HG02870 (cell line): ENCODE measurements at regions not wholly inside any gene's neighbourhood (a gene's known extent, or its start where the extent isn't known, plus 50 kb on each side); places are given as distances from the start of the nearest gene placed in this dataset.

Source experiments
- ATAC-seq: cut with Tn5 transposase; IDR thresholded peaks from one replicate; pipeline ENCODE4 v1.9.1; 2021; ENCODE audit warnings: mild to moderate bottlenecking, moderate library complexity; ENCODE audit not compliant: unreplicated experiment

GRCh38 chr10:29395409-29395808 lies 106.5 kb downstream of the LYZL1 start:
- no peak for ATAC-seq

DNA sequence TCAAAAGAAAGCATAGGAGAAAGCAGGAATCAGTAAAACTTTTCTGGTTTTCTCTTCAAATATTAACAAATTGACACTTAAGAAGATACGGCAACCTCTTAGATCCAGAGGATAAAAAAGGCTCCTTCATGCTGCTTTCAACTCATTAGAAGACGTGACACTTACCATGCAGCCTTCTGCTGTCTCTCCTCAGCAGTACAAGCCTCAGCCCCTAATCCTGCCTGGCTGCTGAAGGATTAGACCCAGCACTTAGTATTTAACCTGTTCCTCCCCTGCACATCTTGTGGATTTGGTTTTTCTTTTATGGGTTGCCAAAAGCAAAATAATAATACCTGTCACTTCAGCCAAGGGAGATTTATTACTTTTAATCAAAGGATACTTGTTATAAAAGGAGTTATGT lies 108.4 kb downstream of the LYZL1 start:
- ATAC-seq = no peak

DNA sequence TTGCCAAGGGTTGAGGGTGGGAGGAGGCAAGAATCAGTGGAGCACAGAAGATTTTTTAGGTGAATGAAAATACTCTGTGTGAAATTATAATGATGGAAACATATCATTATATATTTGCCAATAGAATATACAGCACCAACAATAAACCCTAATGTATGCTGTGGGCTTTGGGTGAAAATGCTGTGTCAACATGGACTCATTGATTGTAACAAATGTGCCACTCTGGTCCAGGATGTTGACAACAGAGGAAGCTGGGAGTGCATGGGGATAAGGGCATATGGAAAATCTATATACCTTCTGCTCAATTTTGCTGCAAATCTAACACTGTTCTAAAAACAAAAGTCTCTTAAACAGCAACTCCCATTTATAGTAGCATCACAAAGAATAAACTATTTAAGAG lies 114.3 kb downstream of the LYZL1 start:
- ATAC-seq = no peak

DNA sequence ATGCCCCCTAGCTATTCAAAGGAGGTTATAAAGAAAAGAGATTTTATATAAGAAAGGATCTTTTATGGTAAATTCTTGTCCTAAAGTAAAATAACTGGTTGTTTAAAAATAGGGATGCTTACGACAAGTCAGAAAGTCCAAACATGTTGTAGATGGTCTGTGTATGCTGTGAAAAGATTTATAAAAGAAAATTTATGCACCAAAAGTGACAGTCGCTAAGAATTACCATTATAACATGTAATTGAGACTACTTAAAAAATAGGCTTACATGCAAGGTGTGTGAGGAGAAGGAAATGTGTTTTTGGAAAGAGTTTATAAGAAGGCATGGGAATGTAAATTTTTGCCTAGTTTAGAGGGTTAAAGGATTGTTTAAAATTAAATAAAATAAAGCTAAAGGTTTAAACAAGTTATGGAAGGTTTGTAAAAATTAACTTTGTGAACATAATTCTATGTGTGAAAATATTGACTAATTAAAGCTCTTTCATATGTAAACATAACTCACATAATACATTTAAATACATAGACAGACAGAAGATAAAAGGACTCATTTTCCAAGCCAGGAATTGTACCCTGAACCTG lies 118.5 kb downstream of the LYZL1 start:
- no peak for ATAC-seq
